Breast epithelium (tissue), 4 donors: ENCODE measurements at regions not wholly inside any gene's neighbourhood (a gene's known extent, or its start where the extent isn't known, plus 50 kb on each side); places are given as distances from the start of the nearest gene placed in this dataset.

ENCODE experiments used
- DNase-seq, 2 donors: peaks; one replicate each; pipeline ENCODE4 v3.0.0-alpha.2; 2019; ENCODE audit warnings: low spot score in 2 of 2
- H3K27ac ChIP-seq, 2 donors: fragments of 200-600 bp; sonication (generic) in 1 of 2; one replicate each; pipeline ENCODE4 v1.5.1; 2016 to 2019; ENCODE audit warnings: mild to moderate bottlenecking in 1 of 2
- H3K27me3 ChIP-seq, 2 donors: fragments of 200-600 bp; sonication (generic) in 1 of 2; one replicate each; pipeline versions ENCODE4 v1.5.1 to v1.6.0; 2017 to 2019; ENCODE audit warnings: control low read depth in 1 of 2, mild to moderate bottlenecking in 1 of 2
- H3K36me3 ChIP-seq: fragments of 200-600 bp; one replicate; pipeline ENCODE4 v1.5.1; 2019
- H3K4me1 ChIP-seq, 2 donors: fragments of 200-600 bp; sonication (generic); one replicate each; pipeline ENCODE4 v1.5.1; 2016 to 2019; ENCODE audit warnings: control low read depth in 1 of 2
- H3K4me3 ChIP-seq, 3 donors: fragments of 200-600 bp; sonication (generic); 1 replicate in 2 of 3; 2 replicates in 1 of 3; pipeline ENCODE4 v1.5.1; 2016 to 2019; ENCODE audit warnings: mild to moderate bottlenecking in 3 of 3, moderate library complexity in 2 of 3
- H3K9me3 ChIP-seq, 2 donors: fragments of 200-600 bp; sonication (generic) in 1 of 2; one replicate each; pipeline ENCODE4 v1.5.1; 2016 to 2019; ENCODE audit warnings: control low read depth in 1 of 2
- CTCF ChIP-seq, 3 donors: fragments of 450-650 bp; IDR thresholded peaks; one replicate each; pipeline ENCODE4 v1.5.1; 2016 to 2017; ENCODE audit warnings: antibody characterized with exemption in 3 of 3, mild to moderate bottlenecking in 3 of 3, moderate library complexity in 3 of 3
- POLR2A ChIP-seq: fragments of 450-650 bp; IDR thresholded peaks from one replicate; pipeline ENCODE4 v1.6.1; 2016; ENCODE audit warnings: antibody characterized with exemption, mild to moderate bottlenecking, moderate library complexity
- POLR2AphosphoS5 ChIP-seq, 3 donors: sonication (generic); formaldehyde crosslinking; IDR thresholded peaks; one replicate each; pipeline ENCODE4 v1.6.1; 2017; ENCODE audit warnings: antibody characterized with exemption in 3 of 3
- intact Hi-C: fragments of 100-400 bp; cut with DNase I; formaldehyde crosslinking; loops from one replicate; pipeline ENCODE4 v1.15.1; 2023; ENCODE audit warnings: low total_unique reads

- no peak for DNase-seq
- intact Hi-C loops, result no loop called here
- Histone ChIP-seq H3K27ac (no peak overlapping the region), H3K9me3 (no peaks in the 10 kb centered on the region), H3K4me1 (no peaks in the 10 kb centered on the region), H3K27me3 (no peaks in the 10 kb centered on the region), H3K4me3 (no peak overlapping the region), H3K36me3 (no peaks in the 10 kb centered on the region)
- TF ChIP-seq POLR2AphosphoS5 (IDR thresholded peaks at IDR 0.05) (no peak), POLR2A (no peak), CTCF (IDR thresholded peaks at IDR 0.05) (no peak)
Observed at GRCh38 chr5:63154476-63155309, 576.1 kb downstream of the LRRC70 start.

GRCh38 chr5:63152871-63153270 lies 574.3 kb downstream of the LRRC70 start:
- Histone ChIP-seq H3K27ac (no peak overlapping the region), H3K4me3 (no peak overlapping the region), H3K4me1 (no peaks in the 10 kb centered on the region), H3K36me3 (no peaks in the 10 kb centered on the region), H3K27me3 (no peaks in the 10 kb centered on the region), H3K9me3 (no peaks in the 10 kb centered on the region)
- no peak for TF ChIP-seq POLR2A
- intact Hi-C loops, result no loop called here
- DNase-seq, result no peak

- no peak overlapping the region for H3K4me3 ChIP-seq
- TF ChIP-seq POLR2AphosphoS5 (IDR thresholded peaks at IDR 0.05), result no peak
- no peak for TF ChIP-seq POLR2A
- intact Hi-C loops, result no loop called here
- no peaks in the 10 kb centered on the region for H3K4me1 ChIP-seq
- DNase-seq, result no peak
- H3K36me3 ChIP-seq, result no peaks in the 10 kb centered on the region
- no peak overlapping the region for H3K27ac ChIP-seq
- no peaks in the 10 kb centered on the region for H3K9me3 ChIP-seq
- H3K27me3 ChIP-seq, result no peaks in the 10 kb centered on the region
Observed at GRCh38 chr5:63145167-63145566, 566.5 kb downstream of the LRRC70 start.

- TF ChIP-seq CTCF (IDR thresholded peaks at IDR 0.05) (no peak), POLR2AphosphoS5 (IDR thresholded peaks at IDR 0.05) (no peak), POLR2A (no peak)
- Histone ChIP-seq H3K4me3 (no peak overlapping the region), H3K27ac (no peak overlapping the region), H3K36me3 (no peaks in the 10 kb centered on the region), H3K27me3 (no peaks in the 10 kb centered on the region), H3K9me3 (no peaks in the 10 kb centered on the region), H3K4me1 (no peaks in the 10 kb centered on the region)
- DNase-seq, result no peak
- intact Hi-C loops, result no loop called here
Observed at GRCh38 chr5:63141591-63141990, 563.0 kb downstream of the LRRC70 start.

- H3K9me3 ChIP-seq, result no peaks in the 10 kb centered on the region
- H3K36me3 ChIP-seq, result no peaks in the 10 kb centered on the region
- H3K4me1 ChIP-seq, result no peaks in the 10 kb centered on the region
- no peak overlapping the region for H3K4me3 ChIP-seq
- H3K27me3 ChIP-seq, result no peaks in the 10 kb centered on the region
- intact Hi-C loops, result no loop called here
- H3K27ac ChIP-seq, result no peak overlapping the region
- no peak for TF ChIP-seq CTCF (IDR thresholded peaks at IDR 0.05)
- TF ChIP-seq POLR2AphosphoS5 (IDR thresholded peaks at IDR 0.05), result no peak
- TF ChIP-seq POLR2A, result no peak
- no peak for DNase-seq
Observed at GRCh38 chr5:63135291-63135690, 556.7 kb downstream of the LRRC70 start.

- H3K9me3 ChIP-seq, result no peaks in the 10 kb centered on the region
- DNase-seq, result no peak
- TF ChIP-seq CTCF (IDR thresholded peaks at IDR 0.05) (no peak), POLR2A (no peak), POLR2AphosphoS5 (IDR thresholded peaks at IDR 0.05) (no peak)
- H3K4me1 ChIP-seq, result no peaks in the 10 kb centered on the region
- no peak overlapping the region for H3K4me3 ChIP-seq
- intact Hi-C loops, result no loop called here
- H3K27ac ChIP-seq, result no peak overlapping the region
- no peaks in the 10 kb centered on the region for H3K36me3 ChIP-seq
- no peaks in the 10 kb centered on the region for H3K27me3 ChIP-seq
Observed at GRCh38 chr5:63131626-63132285, 553.1 kb downstream of the LRRC70 start.
